IMR-90 (cell line): ENCODE measurements at regions not wholly inside any gene's neighbourhood (a gene's known extent, or its start where the extent isn't known, plus 50 kb on each side); places are given as distances from the start of the nearest gene placed in this dataset.

Experiments used
- ATAC-seq: fragments of 200-7000 bp; cut with Tn5 transposase; 2 replicates; pipeline ENCODE4 v1.9.1; 2020; ENCODE audit warnings: low read depth, mild to moderate bottlenecking, moderate library complexity
- BruUV-seq: library from RNA; stranded (reverse); fragments of 400-500 nt; replicated peaks from 2 replicates; lab custom pipeline; 2021; lab: Mats Ljungman, UMichigan
- CTCF ChIA-PET: fragments of 300-600 bp; formaldehyde crosslinking; extraction: SDS; loops from one replicate; lab custom pipeline; 2021; ENCODE audit warnings: antibody characterized with exemption; lab: Yijun Ruan, JAX
- POLR2A ChIA-PET: fragments of 300-600 bp; sonication (Branson Sonifier 250); formaldehyde crosslinking; loops from one replicate; lab custom pipeline; 2022; ENCODE audit warnings: antibody characterized with exemption; ENCODE audit not compliant: unreplicated experiment; lab: Charles Lee
- DNase-seq: peaks from one replicate; pipeline ENCODE4 v3.0.0; 2013
- H2AFZ ChIP-seq: replicated peaks from 2 replicates; pipeline ENCODE3; 2013; ENCODE audit warnings: low read length, mild to moderate bottlenecking; ENCODE audit not compliant: poor library complexity
- H2AK5ac ChIP-seq: 2 replicates; pipeline ENCODE4 v1.6.1; 2013; ENCODE audit warnings: low read depth, low read length, inconsistent platforms
- H2AK9ac ChIP-seq: replicated peaks from 2 replicates; pipeline ENCODE3; 2013; ENCODE audit warnings: mild to moderate bottlenecking, low read depth, low read length, moderate library complexity; ENCODE audit not compliant: poor library complexity
- H2BK120ac ChIP-seq: 2 replicates; pipeline ENCODE4 v1.6.1; 2013; ENCODE audit warnings: low read depth, low read length, inconsistent platforms
- H2BK15ac ChIP-seq: 3 replicates; pipeline ENCODE4 v1.6.1; 2013; ENCODE audit warnings: low read depth, low read length, inconsistent platforms
- H2BK20ac ChIP-seq: 2 replicates; pipeline ENCODE4 v1.6.1; 2013; ENCODE audit warnings: low read depth, mild to moderate bottlenecking, inconsistent platforms, low read length, moderate library complexity
- H2BK5ac ChIP-seq: 2 replicates; pipeline ENCODE4 v1.6.1; 2013; ENCODE audit warnings: mild to moderate bottlenecking, low read depth, low read length, inconsistent platforms; ENCODE audit not compliant: poor library complexity, severe bottlenecking
- H3K14ac ChIP-seq: replicated peaks from 2 replicates; pipeline ENCODE4 v1.6.1; 2013; ENCODE audit warnings: low read depth, low read length, inconsistent platforms
- H3K18ac ChIP-seq: 2 replicates; pipeline ENCODE4 v1.6.1; 2013; ENCODE audit warnings: low read depth, low read length, control low read depth
- H3K23ac ChIP-seq: 2 replicates; pipeline ENCODE4 v1.6.1; 2013; ENCODE audit warnings: low read depth, low read length, inconsistent platforms
- H3K27ac ChIP-seq: 2 replicates; pipeline ENCODE4 v1.5.1; 2013; ENCODE audit warnings: mild to moderate bottlenecking, control low read depth, low read length; ENCODE audit not compliant: insufficient read depth
- H3K27me3 ChIP-seq: 2 replicates; pipeline ENCODE4 v1.6.1; 2013; ENCODE audit warnings: low read length; ENCODE audit not compliant: control insufficient read depth, insufficient read depth
- H3K36me3 ChIP-seq: 2 replicates; pipeline ENCODE4 v1.6.1; 2013; ENCODE audit warnings: low read length, mixed read lengths; ENCODE audit not compliant: control insufficient read depth, insufficient read depth
- H3K4ac ChIP-seq: 2 replicates; pipeline ENCODE4 v1.6.1; 2013; ENCODE audit warnings: low read depth, low read length, inconsistent platforms
- H3K4me1 ChIP-seq: 2 replicates; pipeline ENCODE4 v1.6.1; 2013; ENCODE audit warnings: low read length, mixed read lengths; ENCODE audit not compliant: control insufficient read depth, insufficient read depth
- H3K4me2 ChIP-seq: 2 replicates; pipeline ENCODE4 v1.6.1; 2013; ENCODE audit warnings: low read depth, mild to moderate bottlenecking, control low read depth, low read length, moderate library complexity
- H3K4me3 ChIP-seq: 2 replicates; pipeline ENCODE4 v1.5.1; 2013; ENCODE audit warnings: low read depth, mild to moderate bottlenecking, control low read depth, low read length, moderate library complexity; ENCODE audit not compliant: insufficient read depth
- H3K56ac ChIP-seq: 2 replicates; pipeline ENCODE4 v1.6.1; 2013; ENCODE audit warnings: low read length, inconsistent platforms; ENCODE audit not compliant: insufficient read depth; ENCODE audit errors: extremely low read depth
- H3K79me1 ChIP-seq, 2 experiments: 2 replicates each; pipeline ENCODE4 v1.6.1; 2013; ENCODE audit warnings: low read length in 2 of 2, inconsistent platforms in 1 of 2, low read depth in 1 of 2
- H3K9ac ChIP-seq: 2 replicates; pipeline ENCODE4 v1.6.1; 2013; ENCODE audit warnings: low read depth, low read length, control low read depth
- H3K9me1 ChIP-seq: 2 replicates; pipeline ENCODE4 v1.6.1; 2013; ENCODE audit warnings: low read length, inconsistent platforms; ENCODE audit not compliant: insufficient read depth
- H3K9me3 ChIP-seq: 2 replicates; pipeline ENCODE4 v1.6.1; 2013; ENCODE audit warnings: low read length; ENCODE audit not compliant: control insufficient read depth, insufficient read depth
- H4K20me1 ChIP-seq: 2 replicates; pipeline ENCODE4 v1.6.1; 2013; ENCODE audit warnings: low read length, inconsistent platforms; ENCODE audit not compliant: insufficient read depth
- H4K5ac ChIP-seq: 2 replicates; pipeline ENCODE4 v1.6.1; 2013; ENCODE audit warnings: mild to moderate bottlenecking, low read depth, low read length, control low read depth
- H4K8ac ChIP-seq, 2 experiments: 2 replicates each; pipeline ENCODE4 v1.6.1; 2013; ENCODE audit warnings: low read depth in 2 of 2, low read length in 2 of 2, control low read depth in 1 of 2, inconsistent platforms in 1 of 2
- H4K91ac ChIP-seq: 2 replicates; pipeline ENCODE4 v1.6.1; 2013; ENCODE audit warnings: low read depth, low read length, inconsistent platforms; ENCODE audit not compliant: insufficient read depth
- BHLHE40 ChIP-seq: fragments of 150-350 bp; IDR thresholded peaks from 2 replicates; pipeline ENCODE4 v1.6.1; 2016; ENCODE audit warnings: mild to moderate bottlenecking, low read depth, low read length
- CEBPB ChIP-seq: IDR thresholded peaks from 2 replicates; pipeline ENCODE4 v1.6.1; 2012; ENCODE audit warnings: low read depth, low read length, improper control_type of control experiment
- NFE2L2 ChIP-seq: fragments of 150-350 bp; IDR thresholded peaks from 2 replicates; pipeline ENCODE4 v1.6.1; 2016; ENCODE audit warnings: low read depth, mild to moderate bottlenecking, low read length
- POLR2A ChIP-seq: IDR thresholded peaks from 2 replicates; pipeline ENCODE4 v1.6.1; 2012; ENCODE audit warnings: mild to moderate bottlenecking, low read depth, low read length
- RFX5 ChIP-seq: IDR thresholded peaks from 2 replicates; pipeline ENCODE4 v1.8.0; 2012; ENCODE audit warnings: low read depth, mild to moderate bottlenecking, low read length, moderate library complexity
- WGBS, 2 experiments: methylation state at CpG; one replicate each; pipeline versions ENCODE4 v1.1.5 to v1.1.7; 2013; ENCODE audit warnings: missing lambda C conversion rate in 2 of 2; ENCODE audit not compliant: insufficient read length in 1 of 2; ENCODE audit errors: extremely low coverage in 2 of 2; 5-methylcytosine and 5-hydroxymethylcytosine counted together
- dilution Hi-C: fragments of 300-500 bp; cut with HindIII; formaldehyde crosslinking; loops from one replicate; pipeline ENCODE4 v1.14.3; 2018; ENCODE audit warnings: low sequenced_read_pairs; ENCODE audit not compliant: unreplicated experiment
- in situ Hi-C: fragments of 300-500 bp; cut with MboI; formaldehyde crosslinking; loops from 3 replicates; pipeline ENCODE4 v1.14.3; 2019; ENCODE audit warnings: low sequenced_read_pairs, inconsistent platforms, mixed read lengths
- intact Hi-C: fragments of 100-400 bp; cut with micrococcal nuclease; formaldehyde crosslinking; loops from 2 replicates; pipeline ENCODE4 v1.10.0; 2022
- TF ChIP-seq, protein P1 (sequence below): fragments of 150-350 bp; IDR thresholded peaks from 2 replicates; pipeline ENCODE4 v1.6.1; 2017; ENCODE audit warnings: mild to moderate bottlenecking, antibody characterized with exemption, low read length, low read depth

DNA sequence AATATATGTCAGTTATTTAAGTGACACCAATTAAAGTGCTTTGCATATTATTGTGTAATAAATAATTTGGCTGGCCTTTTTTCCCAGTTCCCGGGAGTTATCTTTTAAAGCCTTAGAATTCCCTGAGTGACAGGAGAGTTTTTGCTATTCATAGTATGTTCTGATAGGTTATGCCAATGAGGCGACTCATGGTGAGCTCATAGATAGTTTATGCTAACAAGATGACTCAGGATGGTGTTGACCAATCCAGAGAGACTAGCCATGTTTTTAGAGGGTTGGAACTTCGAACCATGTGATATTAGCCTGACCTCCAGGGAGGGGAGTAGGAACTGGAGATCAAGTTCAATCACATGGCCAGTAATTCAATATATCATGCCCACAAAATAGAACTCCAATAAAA lies 310.8 kb downstream of the USP25 start:
- Histone ChIP-seq H3K9ac (no peak overlapping the region), H3K14ac (no peak overlapping the region), H4K20me1 (no peaks in the 10 kb centered on the region), H3K4me1 (no peaks in the 10 kb centered on the region), H4K5ac (no peak overlapping the region), H2AK9ac (no peak overlapping the region), H3K79me1 (no peaks in the 10 kb centered on the region), H4K8ac (no peak overlapping the region), H2BK15ac (no peak overlapping the region), H2AK5ac (no peak overlapping the region), H3K9me1 (no peaks in the 10 kb centered on the region), H3K23ac (no peak overlapping the region), H3K27ac (no peak overlapping the region), H3K36me3 (no peaks in the 10 kb centered on the region), H3K4ac (no peak overlapping the region), H3K4me2 (no peak overlapping the region), H2BK5ac (no peak overlapping the region), H3K27me3 (no peaks in the 10 kb centered on the region), H3K4me3 (no peak overlapping the region), H3K9me3 (no peaks in the 10 kb centered on the region), H2BK120ac (no peak overlapping the region), H2AFZ (no peak overlapping the region), H2BK20ac (no peak overlapping the region), H4K91ac (no peak overlapping the region), H3K18ac (no peak overlapping the region), H3K56ac (no peak overlapping the region)
- ChIA-PET POLR2A (no interaction called here), CTCF (interaction anchor here (1.1 kb wide), 1 partner anchor 46 kb away, joined by 3 read pairs; no protein-coding TSS in a partner anchor)
- dilution Hi-C loops (no loop called here), intact Hi-C loops (no loop called here), in situ Hi-C loops (no loop called here)
- BruUV-seq: no TSS peak
- WGBS, 2 experiments: no CpG with 5 or more reads among the region's 3 CpGs
- peak; percentile 55 for DNase-seq
- no peak; the same call in 1 of the 2 replicates for ATAC-seq
- TF ChIP-seq RFX5 (no peak), POLR2A (no peak), BHLHE40 (no peak), NFE2L2 (no peak), CEBPB (peak; percentile 19; the same call in 1 of the 2 replicates)
- TF ChIP-seq, protein P1, sequence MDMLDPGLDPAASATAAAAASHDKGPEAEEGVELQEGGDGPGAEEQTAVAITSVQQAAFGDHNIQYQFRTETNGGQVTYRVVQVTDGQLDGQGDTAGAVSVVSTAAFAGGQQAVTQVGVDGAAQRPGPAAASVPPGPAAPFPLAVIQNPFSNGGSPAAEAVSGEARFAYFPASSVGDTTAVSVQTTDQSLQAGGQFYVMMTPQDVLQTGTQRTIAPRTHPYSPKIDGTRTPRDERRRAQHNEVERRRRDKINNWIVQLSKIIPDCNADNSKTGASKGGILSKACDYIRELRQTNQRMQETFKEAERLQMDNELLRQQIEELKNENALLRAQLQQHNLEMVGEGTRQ: no peak
